GM12878 (cell line): ENCODE measurements at regions not wholly inside any gene's neighbourhood (a gene's known extent, or its start where the extent isn't known, plus 50 kb on each side); places are given as distances from the start of the nearest gene placed in this dataset.

ENCODE experiments used
- ATAC-seq: fragments of 200-7000 bp; cut with Tn5 transposase; 3 replicates; pipeline ENCODE4 v1.9.1; 2020; ENCODE audit warnings: mild to moderate bottlenecking, moderate library complexity
- BruUV-seq: library from RNA; stranded (reverse); fragments of 400-500 nt; replicated peaks from 2 replicates; lab custom pipeline; 2021; lab: Mats Ljungman, UMichigan
- CTCF ChIA-PET: fragments of 300-600 bp; sonication (Branson Sonifier 250); formaldehyde crosslinking; extraction: SDS; loops from one replicate; lab custom pipeline; 2021; ENCODE audit warnings: inconsistent platforms; lab: Yijun Ruan, JAX
- POLR2A ChIA-PET: fragments of 350-600 bp; formaldehyde crosslinking; extraction: SDS; loops from one replicate; lab custom pipeline; 2021; ENCODE audit warnings: inconsistent platforms; lab: Charles Lee
- RAD21 ChIA-PET: fragments of 300-600 bp; sonication (Branson Sonifier 250); formaldehyde crosslinking; loops from one replicate; lab custom pipeline; 2023; ENCODE audit warnings: antibody characterized with exemption; ENCODE audit not compliant: unreplicated experiment; lab: Charles Lee
- SMC1A ChIA-PET: fragments of 300-600 bp; sonication (Branson Sonifier 250); formaldehyde crosslinking; loops from one replicate; lab custom pipeline; 2023; ENCODE audit not compliant: unreplicated experiment, uncharacterized antibody; lab: Charles Lee
- DNase-seq: peaks from one replicate; pipeline ENCODE4 v3.0.0-alpha.2; 2011; ENCODE audit warnings: low read depth, low spot score
- FAIRE-seq: peaks from 3 replicates; lab custom pipeline; 2011; peaks lifted over from hg19 to GRCh38; lab: Jason Lieb, UNC
- H2AFZ ChIP-seq: 2 replicates; pipeline ENCODE4 v1.6.0; 2011; ENCODE audit warnings: low read depth, low read length, control low read depth; ENCODE audit not compliant: control insufficient read depth
- H3K27ac ChIP-seq: 2 replicates; pipeline ENCODE4 v1.5.1; 2011; ENCODE audit warnings: control low read depth; ENCODE audit not compliant: control insufficient read depth, insufficient read depth
- H3K27me3 ChIP-seq, 2 experiments: replicated peaks in 1 of 2; 2 replicates each; pipeline versions ENCODE4 v1.6.0 to v1.6.1; 2011; ENCODE audit warnings: low read length in 1 of 2; ENCODE audit not compliant: control insufficient read depth in 2 of 2, insufficient read depth in 2 of 2
- H3K36me3 ChIP-seq, 2 experiments: 2 replicates each; pipeline ENCODE4 v1.5.1; 2011; ENCODE audit warnings: low read length in 1 of 2; ENCODE audit not compliant: control insufficient read depth in 2 of 2, insufficient read depth in 2 of 2
- H3K4me1 ChIP-seq: 2 replicates; pipeline ENCODE4 v1.6.1; 2011; ENCODE audit warnings: mild to moderate bottlenecking, low read length, moderate library complexity, mixed read lengths; ENCODE audit not compliant: control insufficient read depth, insufficient read depth
- H3K4me2 ChIP-seq: 2 replicates; pipeline ENCODE4 v1.6.0; 2011; ENCODE audit warnings: control low read depth; ENCODE audit not compliant: control insufficient read depth, insufficient read depth
- H3K4me3 ChIP-seq: fragments of 200-600 bp; sonication (generic); 2 replicates; pipeline ENCODE4 v1.5.1; 2016
- H3K79me2 ChIP-seq: 2 replicates; pipeline ENCODE4 v1.6.0; 2011; ENCODE audit warnings: low read length; ENCODE audit not compliant: control insufficient read depth, insufficient read depth
- H3K9ac ChIP-seq: 2 replicates; pipeline ENCODE4 v1.8.0; 2011; ENCODE audit warnings: low read length, control low read depth, mixed read lengths; ENCODE audit not compliant: control insufficient read depth, insufficient read depth
- H3K9me3 ChIP-seq: replicated peaks from 3 replicates; pipeline ENCODE4 v1.5.1; 2011; ENCODE audit warnings: mild to moderate bottlenecking, low read length; ENCODE audit not compliant: control insufficient read depth, insufficient read depth
- H4K20me1 ChIP-seq: 2 replicates; pipeline ENCODE4 v1.6.0; 2011; ENCODE audit not compliant: control insufficient read depth, insufficient read depth
- CBX5 ChIP-seq: sonication (generic); IDR thresholded peaks from 2 replicates; pipeline ENCODE4 v1.6.1; 2016; ENCODE audit warnings: low read depth, moderate library complexity, mild to moderate bottlenecking, inconsistent platforms
- CHD4 ChIP-seq: fragments of 200-600 bp; sonication (generic); IDR thresholded peaks from 2 replicates; pipeline ENCODE4 v1.6.1; 2016; ENCODE audit warnings: mild to moderate bottlenecking
- DPF2 ChIP-seq: fragments of 450-650 bp; IDR thresholded peaks from 2 replicates; pipeline ENCODE4 v1.6.1; 2017; ENCODE audit warnings: mild to moderate bottlenecking
- FOS ChIP-seq: IDR thresholded peaks from 3 replicates; pipeline ENCODE4 v1.6.1; 2011; ENCODE audit warnings: borderline replicate concordance; ENCODE audit not compliant: insufficient read length; ENCODE audit errors: extremely low read depth
- FOXM1 ChIP-seq: IDR thresholded peaks from 2 replicates; pipeline ENCODE4 v1.6.1; 2012; ENCODE audit warnings: low read depth, mild to moderate bottlenecking, inconsistent platforms, low read length, moderate library complexity
- GABPA ChIP-seq: IDR thresholded peaks from 2 replicates; pipeline ENCODE4 v1.6.1; 2014; ENCODE audit warnings: antibody characterized with exemption, low read depth, mild to moderate bottlenecking, inconsistent platforms
- IKZF2 ChIP-seq, 2 experiments: fragments of 450-650 bp; IDR thresholded peaks; 2 replicates each; pipeline ENCODE4 v1.6.1; 2017; ENCODE audit warnings: mild to moderate bottlenecking in 2 of 2, moderate library complexity in 2 of 2
- JUNB ChIP-seq: IDR thresholded peaks from 2 replicates; pipeline ENCODE4 v1.6.1; 2016; ENCODE audit warnings: antibody characterized with exemption, mild to moderate bottlenecking
- NBN ChIP-seq: fragments of 450-650 bp; IDR thresholded peaks from 2 replicates; pipeline ENCODE4 v1.6.1; 2016
- NFIC ChIP-seq: IDR thresholded peaks from 2 replicates; pipeline ENCODE4 v1.6.1; 2012; ENCODE audit warnings: low read depth, mild to moderate bottlenecking, inconsistent platforms, low read length, moderate library complexity
- SIN3A ChIP-seq: IDR thresholded peaks from 2 replicates; pipeline ENCODE4 v1.6.1; 2012; ENCODE audit warnings: low read depth, low read length, improper control_type of control experiment
- SIX5 ChIP-seq: IDR thresholded peaks from 2 replicates; pipeline ENCODE4 v1.6.1; 2011; ENCODE audit warnings: mild to moderate bottlenecking, low read depth, low read length, moderate library complexity; ENCODE audit not compliant: severe bottlenecking
- SMAD5 ChIP-seq: IDR thresholded peaks from 2 replicates; pipeline ENCODE4 v1.6.1; 2016; ENCODE audit warnings: antibody characterized with exemption, low read depth
- SPI1 ChIP-seq: IDR thresholded peaks from 2 replicates; pipeline ENCODE4 v1.6.1; 2011; ENCODE audit warnings: low read depth, mild to moderate bottlenecking, low read length, moderate library complexity, borderline replicate concordance; ENCODE audit not compliant: insufficient read depth
- ZBED1 ChIP-seq: IDR thresholded peaks from 2 replicates; pipeline ENCODE4 v1.6.1; 2016; ENCODE audit warnings: borderline replicate concordance
- ZNF207 ChIP-seq: fragments of 450-650 bp; IDR thresholded peaks from 2 replicates; pipeline ENCODE4 v1.6.1; 2014; ENCODE audit warnings: antibody characterized with exemption, mild to moderate bottlenecking, borderline replicate concordance
- WGBS: methylation state at CpG from one replicate; pipeline ENCODE4 v1.1.6; 2016; ENCODE audit warnings: low lambda C conversion rate; ENCODE audit not compliant: insufficient replicate concordance, insufficient coverage; ENCODE audit errors: missing lambda C conversion rate; 5-methylcytosine and 5-hydroxymethylcytosine counted together
- in situ Hi-C: fragments of 300-500 bp; cut with MboI; formaldehyde crosslinking; loops from 9 replicates; pipeline ENCODE4 v1.14.3; 2018; ENCODE audit warnings: mixed read lengths
- intact Hi-C: fragments of 100-400 bp; cut with micrococcal nuclease; formaldehyde crosslinking; loops from one replicate; pipeline ENCODE4 v1.14.2; 2022; ENCODE audit not compliant: unreplicated experiment

DNA sequence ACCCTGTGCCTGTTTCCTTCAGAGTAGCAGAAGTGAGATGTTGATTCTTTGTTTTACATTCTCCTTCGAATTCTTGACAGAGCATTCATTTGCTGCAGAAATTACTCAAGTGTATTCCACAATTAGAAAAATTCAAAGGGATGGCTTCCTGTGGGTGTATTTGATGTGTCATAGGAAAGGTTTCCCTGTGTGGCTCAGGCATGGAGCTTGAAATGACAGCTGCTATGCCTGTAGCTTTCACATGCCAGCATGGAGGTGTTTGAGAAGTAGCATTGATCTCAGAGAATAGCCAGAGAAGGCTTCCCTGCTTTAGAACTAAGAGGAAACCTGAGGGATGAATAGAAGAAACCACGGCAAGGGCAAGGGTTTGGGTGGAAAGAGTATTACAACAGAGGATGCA, 317.2 kb upstream of the DEPDC1 start:
- Histone ChIP-seq H3K27me3 (no peaks in the 10 kb centered on the region), H3K79me2 (no peaks in the 10 kb centered on the region), H3K4me3 (no peak overlapping the region), H3K4me2 (no peak overlapping the region), H3K27ac (no peak overlapping the region), H3K4me1 (no peaks in the 10 kb centered on the region), H4K20me1 (no peaks in the 10 kb centered on the region), H3K9me3 (no peaks in the 10 kb centered on the region), H2AFZ (no peak overlapping the region), H3K36me3 (no peaks in the 10 kb centered on the region), H3K9ac (no peak overlapping the region)
- DNase-seq, result no peak
- POLR2A ChIA-PET, result no interaction called here
- BruUV-seq, result no TSS peak
- FAIRE-seq, result no peak
- intact Hi-C loops (no loop called here), in situ Hi-C loops (no loop called here)
- 0% methylated on average over 2 of the region's 2 CpGs for WGBS
- SMC1A ChIA-PET, result no interaction called here
- CTCF ChIA-PET, result no interaction called here
- RAD21 ChIA-PET, result no interaction called here
- TF ChIP-seq ZNF207 (no peak), DPF2 (no peak), SPI1 (no peak), NFIC (no peak)
- ATAC-seq, result no peak

- Histone ChIP-seq H3K4me2 (no peak overlapping the region), H3K4me1 (no peaks in the 10 kb centered on the region), H3K36me3 (no peaks in the 10 kb centered on the region), H3K9ac (no peak overlapping the region), H2AFZ (no peak overlapping the region), H4K20me1 (no peaks in the 10 kb centered on the region), H3K79me2 (no peaks in the 10 kb centered on the region), H3K27ac (no peak overlapping the region), H3K27me3 (no peaks in the 10 kb centered on the region), H3K4me3 (no peak overlapping the region), H3K9me3 (no peaks in the 10 kb centered on the region)
- DNase-seq (no peak), ATAC-seq (no peak), FAIRE-seq (no peak)
- no TSS peak for BruUV-seq
- in situ Hi-C loops, result no loop called here
- WGBS, result 0% methylated on average over 1 of the region's 1 CpG
- ChIA-PET SMC1A (interaction anchor here (1.3 kb wide), 1 partner anchor 15 kb away, joined by 5 read pairs; no protein-coding TSS in a partner anchor), CTCF (no interaction called here), RAD21 (no interaction called here), POLR2A (no interaction called here)
- TF ChIP-seq SIX5, result no peak
- TF ChIP-seq CBX5, result no peak
- TF ChIP-seq IKZF2 (IDR thresholded peaks at IDR 0.05), result no peak
- TF ChIP-seq FOS, result no peak
- no peak for TF ChIP-seq SMAD5
- TF ChIP-seq GABPA, result no peak
- TF ChIP-seq NBN, result no peak
- no peak for TF ChIP-seq JUNB
- TF ChIP-seq FOXM1, result no peak
- TF ChIP-seq CHD4, result no peak
- TF ChIP-seq ZBED1, result no peak
- no peak for TF ChIP-seq SIN3A
- intact Hi-C loops, result no loop called here
Observed at GRCh38 chr1:68815632-68816031, 318.8 kb upstream of the DEPDC1 start.
